ENCODE measurements at regions not wholly inside any gene's neighbourhood (a gene's known extent, or its start where the extent isn't known, plus 50 kb on each side); places are given as distances from the start of the nearest gene placed in this dataset.

GRCh38 chr10:128969551-128969950 lies 497.5 kb upstream of the MGMT start:
- TF ChIP-seq CTCF (IDR thresholded peaks at IDR 0.05) = no peak
- Histone ChIP-seq H3K9ac (no peak overlapping the region), H3K27ac (no peak overlapping the region), H3K4me3 (ENCODE audit: low read depth, low read length) (no peak overlapping the region), H3K4me2 (ENCODE audit: low read length) (no peak overlapping the region), H3K79me2 (no peaks in the 10 kb centered on the region), H3K9me3 (ENCODE audit: control insufficient read depth, low read length) (no peaks in the 10 kb centered on the region), H3K4me1 (no peaks in the 10 kb centered on the region), H3K36me3 (ENCODE audit: control insufficient read depth, insufficient read depth, low read length) (no peaks in the 10 kb centered on the region), H2AFZ (no peak overlapping the region), H3K27me3 (ENCODE audit: control insufficient read depth, insufficient read depth, low read length) (no peaks in the 10 kb centered on the region)

- Histone ChIP-seq H2AFZ (no peak overlapping the region), H3K4me2 (ENCODE audit: low read length) (no peak overlapping the region), H3K36me3 (ENCODE audit: control insufficient read depth, insufficient read depth, low read length) (no peaks in the 10 kb centered on the region), H3K4me3 (ENCODE audit: low read depth, low read length) (no peak overlapping the region), H3K27ac (no peak overlapping the region), H3K9ac (no peak overlapping the region), H3K4me1 (no peaks in the 10 kb centered on the region), H3K79me2 (no peaks in the 10 kb centered on the region), H3K27me3 (ENCODE audit: control insufficient read depth, insufficient read depth, low read length) (no peaks in the 10 kb centered on the region), H3K9me3 (ENCODE audit: control insufficient read depth, low read length) (no peaks in the 10 kb centered on the region)
- TF ChIP-seq CTCF (IDR thresholded peaks at IDR 0.05) = no peak
Measured at GRCh38 chr10:128971374-128972035, 495.5 kb upstream of the MGMT start.

- H3K4me3 ChIP-seq (ENCODE audit: low read depth, low read length) = no peak overlapping the region
- no peak overlapping the region for H3K27ac ChIP-seq
- H3K4me2 ChIP-seq (ENCODE audit: low read length) = no peak overlapping the region
- H3K79me2 ChIP-seq = no peaks in the 10 kb centered on the region
- no peaks in the 10 kb centered on the region for H3K9me3 ChIP-seq (ENCODE audit: control insufficient read depth, low read length)
- no peak overlapping the region for H3K9ac ChIP-seq
- TF ChIP-seq CTCF (IDR thresholded peaks at IDR 0.05) = no peak
- no peaks in the 10 kb centered on the region for H3K4me1 ChIP-seq
- no peaks in the 10 kb centered on the region for H3K36me3 ChIP-seq (ENCODE audit: control insufficient read depth, insufficient read depth, low read length)
- no peaks in the 10 kb centered on the region for H3K27me3 ChIP-seq (ENCODE audit: control insufficient read depth, insufficient read depth, low read length)
- H2AFZ ChIP-seq = no peak overlapping the region
Measured at GRCh38 chr10:128972036-128972405, 495.0 kb upstream of the MGMT start.

GRCh38 chr10:128973221-128973620 lies 493.8 kb upstream of the MGMT start:
- H3K27me3 ChIP-seq (ENCODE audit: control insufficient read depth, insufficient read depth, low read length) = no peaks in the 10 kb centered on the region

More at GRCh38 chr10:128973221-128973620, 493.8 kb upstream of the MGMT start:
- no peaks in the 10 kb centered on the region for H3K4me1 ChIP-seq
- H3K79me2 ChIP-seq = no peaks in the 10 kb centered on the region
- TF ChIP-seq CTCF (IDR thresholded peaks at IDR 0.05) = no peak
- H3K36me3 ChIP-seq (ENCODE audit: control insufficient read depth, insufficient read depth, low read length) = no peaks in the 10 kb centered on the region
- H2AFZ ChIP-seq = no peak overlapping the region
- no peak overlapping the region for H3K9ac ChIP-seq
- no peaks in the 10 kb centered on the region for H3K9me3 ChIP-seq (ENCODE audit: control insufficient read depth, low read length)
- no peak overlapping the region for H3K4me2 ChIP-seq (ENCODE audit: low read length)
- H3K27ac ChIP-seq = no peak overlapping the region
- no peak overlapping the region for H3K4me3 ChIP-seq (ENCODE audit: low read depth, low read length)

All from parathyroid adenoma (tissue), 2 donors.